Suppressor macrophage treated with lipopolysaccharide for 1 hour (primary cell): ENCODE measurements at regions not wholly inside any gene's neighbourhood (a gene's known extent, or its start where the extent isn't known, plus 50 kb on each side); places are given as distances from the start of the nearest gene placed in this dataset.
"Not testable (repeated sequence)": the region's sequence is repeated elsewhere in the genome, so short reads cannot be mapped to it uniquely, and the experiment has no call there.

Experiments
- DNase-seq, 3 donors: peaks; one replicate each; pipeline ENCODE4 v3.0.0-alpha.2; 2020 to 2022

DNA sequence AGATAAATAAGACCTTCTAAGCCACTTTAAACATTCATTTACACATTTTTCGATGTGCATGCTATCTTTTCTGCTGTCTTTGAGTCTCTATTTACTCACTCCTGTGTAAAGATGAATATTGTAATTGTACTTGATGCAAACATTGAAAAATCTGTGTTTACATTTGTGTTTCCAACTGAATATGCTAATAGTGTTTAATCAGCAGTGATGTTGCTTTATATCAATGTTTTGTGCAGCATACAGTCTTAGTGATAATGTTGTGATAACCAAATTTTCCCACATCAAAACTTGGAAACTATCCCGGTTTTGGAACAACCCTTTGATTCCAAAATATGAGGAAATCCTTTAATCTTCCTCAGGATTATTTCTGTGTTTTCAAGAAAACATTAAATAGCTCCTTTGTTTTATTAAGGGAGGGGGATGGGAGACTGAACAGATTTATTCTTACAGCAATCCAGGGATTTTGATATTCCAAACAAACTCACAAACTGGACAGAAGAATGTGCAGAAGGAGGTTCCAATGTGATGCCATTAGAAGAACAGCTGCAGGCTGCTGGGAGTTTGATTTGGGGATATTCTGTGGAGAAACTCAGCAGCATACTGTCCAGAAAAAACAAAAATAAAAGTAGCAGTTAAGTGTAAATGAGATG is 248.0 kb downstream of the S1PR1 start:
- DNase-seq: no peak

GRCh38 chr1:101485712-101486111 is 248.9 kb downstream of the S1PR1 start:
- no peak for DNase-seq

- peak in 2 of 3 donors; percentile 4 to 13 for DNase-seq
Measured at GRCh38 chr1:101492144-101492543, 255.3 kb downstream of the S1PR1 start.

DNA sequence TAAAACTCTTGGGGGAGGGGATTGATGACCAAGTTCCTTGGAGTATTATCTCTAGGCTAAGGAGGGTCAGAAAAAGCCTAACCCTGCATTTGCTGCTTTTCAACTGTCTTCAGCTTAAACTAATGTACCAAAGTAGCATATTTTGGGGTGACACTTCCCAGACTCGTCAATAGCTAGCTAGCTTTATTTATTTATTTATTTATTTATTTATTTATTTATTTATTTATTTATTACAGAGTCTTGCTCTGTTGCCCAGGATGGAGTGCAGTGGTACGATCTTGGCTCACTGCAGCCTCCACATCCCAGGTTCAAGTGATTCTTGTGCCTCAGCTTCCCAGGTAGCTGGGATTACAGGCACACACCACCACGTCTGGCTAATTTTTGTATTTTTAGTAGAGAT is 257.1 kb downstream of the S1PR1 start:
- DNase-seq: not testable (repeated sequence)

DNA sequence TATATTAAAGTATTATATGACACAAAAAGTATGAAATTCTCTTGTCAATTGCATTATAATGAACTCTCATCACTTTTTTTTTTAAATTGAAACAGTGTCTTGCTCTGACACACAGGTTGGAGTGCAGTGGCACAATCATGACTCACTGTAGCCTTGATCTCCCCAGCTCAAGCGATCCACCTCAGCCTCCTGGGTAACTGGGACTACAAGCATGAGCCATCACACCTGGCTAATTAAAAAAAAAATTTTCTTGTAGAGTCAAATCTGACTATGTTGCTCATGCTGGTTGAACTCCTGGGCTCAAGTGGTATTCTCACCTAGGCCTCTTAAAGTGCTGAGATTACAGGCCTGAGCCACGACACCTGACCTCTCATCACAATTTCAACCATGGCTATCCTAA is 259.3 kb downstream of the S1PR1 start:
- no peak for DNase-seq

DNA sequence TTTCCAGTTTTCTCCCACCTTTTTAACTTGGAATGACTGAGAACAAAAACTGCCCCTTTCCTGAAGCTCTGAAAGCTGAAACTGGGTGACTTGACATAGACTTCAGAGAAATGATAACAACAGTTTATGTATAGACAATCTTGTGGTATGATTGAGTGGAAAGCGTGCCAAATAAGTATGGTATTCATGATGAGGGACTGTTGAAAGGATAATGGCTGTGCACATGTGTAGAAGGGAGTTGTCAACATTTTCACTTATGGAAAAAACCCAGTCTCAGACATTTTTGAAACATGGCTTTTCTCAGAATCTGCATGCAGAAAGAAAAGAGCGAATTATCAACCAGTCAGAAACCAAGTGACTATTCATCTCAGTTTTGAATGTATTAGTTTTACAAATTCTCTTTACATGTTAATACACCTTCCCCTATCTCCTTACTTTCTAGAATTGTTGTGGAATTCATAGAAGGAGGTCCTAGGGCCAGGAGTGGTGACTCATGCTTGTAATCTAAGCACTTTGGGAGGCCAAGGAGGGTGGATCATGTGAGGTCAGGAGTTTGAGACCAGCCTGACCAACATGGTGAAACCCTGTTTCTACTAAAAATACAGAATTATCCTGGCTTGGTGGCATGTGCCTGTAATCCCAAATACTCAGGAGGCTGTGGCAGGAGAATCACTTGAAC is 261.2 kb downstream of the S1PR1 start:
- DNase-seq: no peak

DNA sequence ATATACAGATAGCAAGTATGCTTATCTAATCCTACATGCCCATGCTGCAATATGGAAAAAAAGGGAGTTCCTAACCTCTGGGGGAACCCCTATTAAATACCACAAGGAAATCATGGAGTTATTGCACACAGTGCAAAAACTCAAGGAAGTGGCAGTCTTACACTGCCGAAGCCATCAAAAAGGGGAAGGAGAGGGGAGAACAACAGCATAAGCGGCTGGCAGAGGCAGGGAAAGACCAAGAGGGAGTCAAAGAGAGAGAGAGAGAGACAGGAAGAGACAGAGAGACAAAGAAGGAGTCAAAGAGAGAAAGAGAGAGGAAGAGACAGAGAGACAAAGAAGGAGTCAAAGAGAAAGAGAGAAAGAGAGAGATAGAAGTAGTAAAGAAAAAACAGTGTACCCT is 267.3 kb downstream of the S1PR1 start:
- DNase-seq: peak; percentile 14 to 57 (median 40)

- DNase-seq: not testable (repeated sequence)
Measured at GRCh38 chr1:101505240-101505639, 268.4 kb downstream of the S1PR1 start.

DNA sequence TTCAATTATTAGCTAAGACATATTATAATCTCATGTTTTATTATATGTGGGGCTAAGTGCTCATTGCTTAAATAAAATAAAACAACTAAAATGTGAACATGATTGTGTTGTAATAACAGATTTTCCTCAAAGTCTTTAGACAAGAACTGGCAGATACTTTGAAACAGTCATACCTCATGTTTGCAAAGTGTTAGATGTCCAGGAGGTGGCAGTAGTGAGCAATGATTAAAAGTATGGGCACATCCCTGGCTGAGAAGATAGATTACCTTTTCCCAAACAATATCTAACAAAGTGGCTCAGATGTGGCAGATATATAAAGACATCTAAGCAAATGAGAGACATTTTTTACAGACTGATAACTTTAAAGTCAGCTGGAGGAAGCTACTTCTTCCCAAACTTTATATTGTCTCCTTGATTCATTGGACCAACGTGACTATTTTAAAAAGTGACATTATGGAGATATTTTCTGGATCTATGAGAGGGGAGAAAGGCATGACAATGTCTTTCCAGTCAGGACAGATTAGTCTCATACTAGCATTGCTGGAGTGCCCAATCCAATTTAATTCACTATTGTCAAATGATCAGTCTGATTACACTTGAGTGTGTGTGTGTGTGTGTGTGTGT is 269.8 kb downstream of the S1PR1 start:
- DNase-seq: peak; percentile 71 to 75 (median 74)

DNA sequence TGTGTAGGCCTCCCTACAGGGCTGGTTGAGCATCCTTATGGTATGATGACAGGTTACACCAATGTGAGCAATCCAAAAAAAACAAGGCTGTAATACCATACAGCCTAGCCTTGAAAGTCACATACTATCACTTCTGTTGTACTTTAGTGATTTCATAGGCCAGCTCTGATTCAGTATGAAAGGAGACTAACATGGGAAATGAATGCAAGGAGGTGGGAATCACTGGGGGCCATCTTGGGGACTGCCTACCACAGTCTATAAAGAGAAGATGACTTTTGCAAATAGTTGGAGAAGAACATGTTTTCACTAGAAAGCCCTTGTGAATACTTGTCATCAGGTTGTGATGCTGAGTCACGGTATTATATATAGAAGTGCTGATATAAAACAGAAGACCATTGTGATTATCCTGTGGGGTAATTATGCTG is 270.7 kb downstream of the S1PR1 start:
- peak in 1 of 3 donors; percentile 8 for DNase-seq

DNA sequence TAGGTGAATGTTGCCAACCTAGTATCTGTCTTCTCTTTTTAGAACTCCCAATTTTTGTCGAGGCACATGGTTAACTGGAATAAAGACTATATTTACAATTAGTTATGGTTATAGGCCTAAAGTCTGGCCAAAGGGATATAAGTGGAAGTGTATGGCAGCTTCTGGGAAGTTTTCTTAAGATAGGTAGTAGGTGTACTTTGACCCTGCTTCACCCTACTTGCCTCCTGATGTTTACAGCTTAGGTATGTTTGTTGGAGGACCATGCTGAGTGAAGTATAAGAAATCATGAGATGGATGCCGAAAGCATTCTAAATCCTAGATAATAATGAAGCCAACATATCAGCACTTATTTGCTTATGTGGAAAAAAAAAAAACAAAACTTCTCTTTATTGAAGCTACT is 272.1 kb downstream of the S1PR1 start:
- DNase-seq: no peak

DNA sequence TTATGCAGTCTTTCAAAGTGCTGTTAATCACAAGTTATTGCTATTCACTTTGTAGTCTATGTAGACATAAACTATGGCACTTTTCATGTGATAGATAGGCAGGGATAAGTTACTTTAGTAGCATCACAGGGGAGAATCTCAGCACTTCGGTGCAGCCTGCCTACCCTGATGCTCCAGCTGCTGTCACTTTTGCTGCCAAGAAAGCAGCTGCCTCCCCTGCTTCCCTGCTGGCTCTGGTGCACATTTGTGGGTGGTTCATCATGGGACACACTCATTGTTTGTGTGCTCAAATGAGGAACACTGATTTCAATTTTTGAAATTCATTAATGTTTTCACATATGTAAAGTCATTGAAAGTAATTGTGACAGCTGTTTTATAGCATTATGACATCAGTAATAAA is 272.6 kb downstream of the S1PR1 start:
- DNase-seq: no peak

- no peak for DNase-seq
Measured at GRCh38 chr1:101511202-101511891, 274.5 kb downstream of the S1PR1 start.

DNA sequence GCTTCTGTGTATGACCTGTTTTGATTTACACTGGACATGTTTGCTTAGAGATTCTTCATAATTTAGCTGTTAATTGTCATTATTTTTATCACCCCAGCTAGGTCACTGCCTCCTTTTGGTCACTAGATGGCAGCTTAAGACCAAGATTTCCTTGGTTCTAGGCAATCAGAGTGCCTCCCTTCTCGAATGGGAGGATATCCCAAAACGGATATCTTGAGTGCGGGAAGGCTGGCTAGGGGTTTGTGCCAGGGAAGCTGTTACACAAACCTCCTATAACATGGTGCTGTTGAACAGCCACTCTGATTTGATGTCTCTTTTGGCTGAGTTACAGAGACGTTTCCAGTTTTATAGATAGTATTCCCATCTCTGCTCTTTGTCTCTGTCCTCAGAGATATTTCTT is 283.5 kb downstream of the S1PR1 start:
- peak; percentile 43 to 51 (median 43) for DNase-seq

DNA sequence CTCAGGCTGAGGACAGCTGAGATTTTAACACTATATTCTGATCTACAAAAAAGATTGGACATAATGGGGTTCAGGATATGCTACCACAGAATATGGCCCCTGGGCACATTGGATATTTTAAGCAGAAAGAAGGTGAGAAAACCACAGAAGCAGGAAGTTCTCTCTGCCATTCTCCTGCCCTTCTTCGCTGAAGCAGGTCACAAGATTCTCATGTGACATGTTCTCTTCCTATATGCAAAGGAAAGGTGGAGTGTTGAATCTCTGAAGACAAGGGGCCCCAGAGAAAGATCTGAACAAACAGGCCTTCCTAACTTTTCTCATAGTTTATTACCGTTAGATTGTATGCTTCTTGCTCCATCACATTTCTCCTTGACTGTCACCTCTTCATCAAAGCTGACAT is 285.7 kb downstream of the S1PR1 start:
- DNase-seq: no peak

GRCh38 chr1:101526813-101527212 is 290.0 kb downstream of the S1PR1 start:
- no peak for DNase-seq

- no peak for DNase-seq
Measured at GRCh38 chr1:101532377-101532776, 295.6 kb downstream of the S1PR1 start.

DNA sequence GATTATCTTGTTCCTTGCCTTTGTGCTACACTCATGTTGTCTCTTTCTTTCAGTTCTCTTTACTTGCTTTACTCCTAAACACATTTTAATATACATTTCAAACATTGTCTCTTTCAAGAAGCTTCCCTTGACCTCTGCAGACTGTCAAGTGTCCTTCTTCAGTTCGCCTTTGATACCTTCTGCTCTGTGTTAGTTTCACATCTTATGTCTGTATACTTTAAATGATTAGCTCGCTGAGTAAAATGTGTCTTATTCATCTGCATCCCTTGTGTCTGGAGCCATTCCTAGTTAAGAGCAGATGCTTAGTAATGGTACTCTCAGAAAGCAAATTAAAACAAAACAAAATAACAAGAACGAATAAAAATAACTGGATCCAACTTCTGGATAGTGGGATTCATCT is 303.3 kb downstream of the S1PR1 start:
- DNase-seq: no peak

DNA sequence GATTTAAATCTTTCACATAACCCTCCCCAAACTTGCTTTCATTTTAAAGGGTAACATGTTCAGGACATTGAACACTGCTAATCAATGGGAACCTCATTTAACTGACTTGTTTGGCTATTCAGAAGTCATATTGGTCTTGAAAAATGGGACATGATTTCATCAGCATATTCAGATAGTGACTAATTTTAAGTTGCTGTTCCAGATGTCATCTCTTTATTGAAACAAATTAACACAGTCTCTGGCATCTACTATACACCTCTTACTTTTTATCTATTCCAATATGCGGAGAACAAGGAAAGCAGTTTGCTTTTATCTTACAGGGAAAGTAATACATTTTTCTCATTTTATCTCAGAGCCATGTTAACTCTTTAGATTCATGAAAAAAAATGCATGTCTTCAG is 310.1 kb downstream of the S1PR1 start:
- no peak for DNase-seq

DNA sequence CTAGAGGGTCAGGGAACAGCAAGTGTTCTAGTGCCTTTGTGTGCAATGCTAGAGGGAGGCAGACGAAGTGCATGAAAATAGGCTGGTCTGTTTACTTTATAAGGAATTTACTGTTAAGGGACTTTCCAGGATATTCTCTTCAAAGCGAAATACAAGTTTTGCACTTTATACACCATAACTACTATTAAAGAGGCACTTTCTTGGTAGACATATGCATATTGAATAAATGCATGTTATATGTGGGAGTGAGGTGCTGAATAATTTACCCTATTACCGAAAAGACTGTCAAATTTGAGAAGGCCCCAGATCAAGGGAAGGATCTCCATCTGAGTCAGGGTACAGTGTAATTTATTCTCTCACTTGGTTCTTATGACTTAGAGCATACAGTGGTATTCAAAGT is 310.5 kb downstream of the S1PR1 start:
- DNase-seq: no peak

DNA sequence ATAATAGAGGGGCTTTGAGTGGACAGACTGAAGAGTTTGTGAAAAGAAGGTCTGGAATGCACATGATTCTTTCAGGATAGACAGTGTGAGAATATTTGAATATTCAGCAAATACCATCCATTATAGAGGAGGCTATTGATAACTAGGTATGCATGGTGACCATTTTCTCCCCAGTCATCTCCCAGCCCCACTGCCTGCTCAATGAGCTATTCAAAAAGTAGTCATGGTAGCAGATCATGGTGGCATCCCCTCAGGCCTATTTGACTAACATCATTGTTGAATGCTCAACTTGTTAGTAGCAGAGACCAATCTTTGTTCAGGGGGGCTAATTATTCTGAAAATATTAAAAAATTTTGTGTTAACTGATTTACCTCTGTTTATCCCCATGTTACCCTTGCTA is 311.6 kb downstream of the S1PR1 start:
- no peak for DNase-seq

- DNase-seq: no peak
Measured at GRCh38 chr1:101550581-101550980, 313.8 kb downstream of the S1PR1 start.

GRCh38 chr1:101566883-101567538 is 330.2 kb downstream of the S1PR1 start:
- no peak for DNase-seq
